ENCODE measurements at regions not wholly inside any gene's neighbourhood (a gene's known extent, or its start where the extent isn't known, plus 50 kb on each side); places are given as distances from the start of the nearest gene placed in this dataset.

DNA sequence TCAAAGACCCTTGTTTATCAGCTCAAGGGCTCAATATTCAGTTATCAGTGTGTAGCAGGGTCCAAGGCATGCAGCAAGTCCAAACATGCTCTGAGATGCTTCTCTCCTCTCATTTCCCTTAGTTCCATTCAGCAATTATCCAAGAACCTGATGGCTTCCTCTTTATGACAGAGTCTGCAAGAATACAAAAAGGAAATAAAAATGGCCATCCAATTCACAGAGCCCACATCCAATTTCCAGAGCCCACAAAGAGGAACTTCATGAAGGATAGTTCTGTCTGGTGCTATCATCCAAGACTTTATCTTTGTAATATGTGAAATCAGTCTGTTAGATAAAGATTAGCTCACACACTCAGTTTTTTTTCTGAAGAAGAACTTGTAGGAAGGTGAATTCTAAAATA lies 217.2 kb downstream of the LACC1 start:
- DNase-seq (ENCODE audit: low read depth in 2 of 2), result no peak
- H3K4me3 ChIP-seq (replicated peaks in 1 of 2; ENCODE audit: low read depth in 2 of 2, low read length in 2 of 2), result no peak overlapping the region
- TF ChIP-seq, protein P1, sequence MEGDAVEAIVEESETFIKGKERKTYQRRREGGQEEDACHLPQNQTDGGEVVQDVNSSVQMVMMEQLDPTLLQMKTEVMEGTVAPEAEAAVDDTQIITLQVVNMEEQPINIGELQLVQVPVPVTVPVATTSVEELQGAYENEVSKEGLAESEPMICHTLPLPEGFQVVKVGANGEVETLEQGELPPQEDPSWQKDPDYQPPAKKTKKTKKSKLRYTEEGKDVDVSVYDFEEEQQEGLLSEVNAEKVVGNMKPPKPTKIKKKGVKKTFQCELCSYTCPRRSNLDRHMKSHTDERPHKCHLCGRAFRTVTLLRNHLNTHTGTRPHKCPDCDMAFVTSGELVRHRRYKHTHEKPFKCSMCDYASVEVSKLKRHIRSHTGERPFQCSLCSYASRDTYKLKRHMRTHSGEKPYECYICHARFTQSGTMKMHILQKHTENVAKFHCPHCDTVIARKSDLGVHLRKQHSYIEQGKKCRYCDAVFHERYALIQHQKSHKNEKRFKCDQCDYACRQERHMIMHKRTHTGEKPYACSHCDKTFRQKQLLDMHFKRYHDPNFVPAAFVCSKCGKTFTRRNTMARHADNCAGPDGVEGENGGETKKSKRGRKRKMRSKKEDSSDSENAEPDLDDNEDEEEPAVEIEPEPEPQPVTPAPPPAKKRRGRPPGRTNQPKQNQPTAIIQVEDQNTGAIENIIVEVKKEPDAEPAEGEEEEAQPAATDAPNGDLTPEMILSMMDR (IDR thresholded peaks at IDR 0.05; ENCODE audit: low read depth, low read length), result no peak

DNA sequence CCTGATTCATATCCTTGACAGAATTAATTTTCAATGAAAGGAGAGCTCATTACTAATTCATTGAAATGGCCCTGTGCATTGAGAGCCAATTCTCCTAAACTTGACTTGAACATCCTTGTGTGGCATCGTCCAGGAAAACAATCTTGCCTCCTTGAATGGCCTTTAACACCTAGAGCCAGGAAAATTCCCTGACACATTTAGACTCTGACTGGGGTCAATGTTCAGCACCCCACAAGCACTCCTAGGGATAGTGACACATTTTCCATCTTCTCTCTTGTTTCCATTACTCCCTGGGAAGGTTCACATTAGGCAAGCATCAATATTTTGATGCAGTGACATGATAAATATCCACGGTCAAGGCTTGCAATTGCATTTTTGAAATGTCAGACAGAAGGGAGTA lies 218.9 kb downstream of the LACC1 start:
- no peak for DNase-seq (ENCODE audit: low read depth in 2 of 2)
- TF ChIP-seq, protein P1 (IDR thresholded peaks at IDR 0.05; ENCODE audit: low read depth, low read length), result no peak

DNA sequence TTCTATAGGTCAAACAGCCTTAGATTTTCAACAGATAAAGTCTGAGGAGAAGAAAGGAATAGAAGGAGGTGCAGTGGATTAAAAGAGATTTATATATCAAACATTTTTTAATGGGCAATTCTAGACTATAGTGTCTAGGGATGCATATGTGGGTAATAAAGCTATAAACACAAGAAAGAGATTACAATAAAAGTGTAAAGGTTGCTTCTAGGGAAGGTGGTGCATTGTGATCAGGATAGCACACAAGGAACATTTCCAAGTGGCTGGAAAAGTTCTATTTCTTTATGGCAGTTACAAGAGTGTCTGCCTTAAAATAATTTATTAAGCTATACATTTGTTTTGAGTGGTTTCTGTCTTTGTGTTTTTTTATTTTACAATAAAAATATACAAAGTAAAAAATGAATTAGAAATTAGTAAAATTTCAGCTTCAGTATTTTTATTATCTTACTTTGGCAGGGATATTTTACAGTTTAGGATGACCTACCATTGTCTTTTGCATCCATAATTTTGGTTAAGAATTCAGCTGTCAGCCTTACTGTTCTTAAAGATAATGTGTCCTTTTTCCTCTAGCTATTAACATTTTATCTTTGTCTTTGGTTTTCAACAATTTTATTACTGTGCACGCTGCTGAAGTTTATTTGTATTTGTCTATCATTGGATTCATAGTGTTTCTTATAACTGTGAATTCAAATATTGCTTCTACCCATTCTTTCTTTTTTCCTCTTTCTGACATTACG lies 221.8 kb downstream of the LACC1 start:
- DNase-seq (ENCODE audit: low read depth in 2 of 2), result no peak
- TF ChIP-seq, protein P1 (IDR thresholded peaks at IDR 0.05; ENCODE audit: low read depth, low read length), result no peak
- H3K4me3 ChIP-seq (replicated peaks in 1 of 2; ENCODE audit: low read depth in 2 of 2, low read length in 2 of 2), result no peak overlapping the region

More for the DNA sequence above, 218.9 kb downstream of the LACC1 start:
- H3K4me3 ChIP-seq (replicated peaks in 1 of 2; ENCODE audit: low read depth in 2 of 2, low read length in 2 of 2), result no peak overlapping the region

DNA sequence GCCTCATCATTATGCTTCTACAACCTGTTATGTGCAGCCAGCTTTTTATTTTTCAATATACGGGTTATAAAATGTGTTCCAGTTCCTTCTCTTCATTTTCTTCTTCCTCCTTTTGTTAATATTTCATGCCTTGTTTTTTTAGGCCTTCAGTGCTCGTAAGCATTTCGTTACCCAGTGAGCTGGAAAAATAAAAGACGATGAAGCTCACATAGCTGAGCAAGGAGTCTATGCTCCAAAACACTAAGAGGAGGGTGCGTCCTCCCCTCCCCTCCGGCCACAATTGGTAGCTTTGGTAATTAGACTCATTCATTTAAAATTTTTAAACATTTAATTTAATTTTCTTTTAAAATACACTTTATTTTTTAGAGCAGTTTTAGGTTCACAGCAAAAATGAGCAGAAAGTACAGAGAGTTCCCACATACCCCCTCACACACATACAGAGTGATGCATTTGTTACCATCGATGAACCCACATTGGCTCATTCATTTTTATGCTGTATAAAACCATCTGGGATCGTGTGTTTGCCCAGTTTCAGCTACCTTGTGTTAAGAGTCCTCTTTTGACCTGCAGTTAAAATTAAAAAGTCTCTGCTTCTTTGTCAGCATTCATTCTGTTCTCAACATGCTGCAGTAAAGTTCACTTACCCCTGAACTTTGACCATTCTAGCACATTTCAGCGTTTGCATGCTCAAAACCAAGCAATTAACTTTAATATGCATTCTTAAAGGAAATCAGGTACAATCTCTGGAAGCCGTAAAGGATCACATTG lies 223.9 kb downstream of the LACC1 start:
- no peak for DNase-seq (ENCODE audit: low read depth in 2 of 2)
- no peak overlapping the region for H3K4me3 ChIP-seq (replicated peaks in 1 of 2; ENCODE audit: low read depth in 2 of 2, low read length in 2 of 2)
- TF ChIP-seq, protein P1 (IDR thresholded peaks at IDR 0.05; ENCODE audit: low read depth, low read length), result no peak

DNA sequence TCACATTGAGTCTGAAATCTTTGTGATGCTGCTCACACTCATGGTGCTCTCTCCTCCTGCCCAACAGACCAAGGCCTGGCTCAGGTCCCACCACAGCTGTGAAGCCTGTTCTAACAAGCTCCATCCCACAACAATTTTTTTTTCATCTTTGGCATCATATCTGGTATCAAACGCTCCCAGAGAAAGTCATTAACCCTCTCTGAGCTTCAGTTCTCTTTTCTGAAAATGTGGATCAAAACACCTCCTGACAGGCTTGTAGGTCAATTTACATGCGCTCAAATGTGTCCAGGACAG lies 224.4 kb downstream of the LACC1 start:
- H3K4me3 ChIP-seq (replicated peaks in 1 of 2; ENCODE audit: low read depth in 2 of 2, low read length in 2 of 2), result no peak overlapping the region
- TF ChIP-seq, protein P1 (IDR thresholded peaks at IDR 0.05; ENCODE audit: low read depth, low read length), result no peak
- DNase-seq (ENCODE audit: low read depth in 2 of 2), result no peak

DNA sequence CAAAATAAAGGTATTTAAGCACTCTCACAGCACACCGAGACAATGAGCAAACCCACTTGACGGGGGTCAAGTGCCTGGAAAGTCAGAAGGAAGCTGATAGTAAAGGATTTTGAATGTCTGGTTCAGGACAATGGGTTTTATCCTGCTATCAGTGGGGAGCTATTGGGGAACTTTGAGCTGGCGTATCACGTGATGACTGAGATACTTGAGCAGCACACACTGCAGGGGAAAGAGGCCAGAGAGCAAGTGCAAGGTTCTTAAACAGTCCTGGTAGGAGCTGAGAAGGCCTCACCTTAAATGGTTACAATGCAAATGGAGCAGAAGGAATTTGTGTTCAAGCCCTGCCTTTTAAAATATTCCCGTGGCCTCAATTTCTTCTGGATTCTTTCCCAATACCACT lies 225.3 kb downstream of the LACC1 start:
- DNase-seq (ENCODE audit: low read depth in 2 of 2), result no peak
- TF ChIP-seq, protein P1 (IDR thresholded peaks at IDR 0.05; ENCODE audit: low read depth, low read length), result no peak
- H3K4me3 ChIP-seq (replicated peaks in 1 of 2; ENCODE audit: low read depth in 2 of 2, low read length in 2 of 2), result no peak overlapping the region

All from cardiac fibroblast (primary cell).